ENCODE measurements at regions not wholly inside any gene's neighbourhood (a gene's known extent, or its start where the extent isn't known, plus 50 kb on each side); places are given as distances from the start of the nearest gene placed in this dataset.
"Not testable (repeated sequence)": the region's sequence is repeated elsewhere in the genome, so short reads cannot be mapped to it uniquely, and the experiment has no call there.

- no peak for TF ChIP-seq CTCF (IDR thresholded peaks at IDR 0.05; ENCODE audit: low read depth, low read length)
Observed at GRCh38 chr6:11947575-11947974, 64.5 kb upstream of the HIVEP1 start.

GRCh38 chr6:11947063-11947462 is 65.0 kb upstream of the HIVEP1 start:
- TF ChIP-seq CTCF (IDR thresholded peaks at IDR 0.05; ENCODE audit: low read depth, low read length), result no peak; the same call in 1 of the 2 replicates
- DNase-seq (ENCODE audit: extremely low read depth, low read depth), result no peak

More at GRCh38 chr6:11947575-11947974, 64.5 kb upstream of the HIVEP1 start:
- no peak for DNase-seq (ENCODE audit: extremely low read depth, low read depth)

GRCh38 chr6:11944111-11944510 is 68.0 kb upstream of the HIVEP1 start:
- TF ChIP-seq CTCF (IDR thresholded peaks at IDR 0.05; ENCODE audit: low read depth, low read length), result no peak
- DNase-seq (ENCODE audit: extremely low read depth, low read depth), result no peak

GRCh38 chr6:11943060-11943459 is 69.1 kb upstream of the HIVEP1 start:
- DNase-seq (ENCODE audit: extremely low read depth, low read depth), result no peak
- TF ChIP-seq CTCF (IDR thresholded peaks at IDR 0.05; ENCODE audit: low read depth, low read length), result no peak

GRCh38 chr6:11942185-11942864 is 69.8 kb upstream of the HIVEP1 start:
- no peak for TF ChIP-seq CTCF (IDR thresholded peaks at IDR 0.05; ENCODE audit: low read depth, low read length)
- no peak for DNase-seq (ENCODE audit: extremely low read depth, low read depth)

- DNase-seq (ENCODE audit: extremely low read depth, low read depth), result not testable (repeated sequence)
Observed at GRCh38 chr6:11940532-11941166, 71.5 kb upstream of the HIVEP1 start.

GRCh38 chr6:11938285-11938890 is 73.7 kb upstream of the HIVEP1 start:
- DNase-seq (ENCODE audit: extremely low read depth, low read depth), result no peak
- TF ChIP-seq CTCF (IDR thresholded peaks at IDR 0.05; ENCODE audit: low read depth, low read length), result no peak
